ENCODE measurements at regions not wholly inside any gene's neighbourhood (a gene's known extent, or its start where the extent isn't known, plus 50 kb on each side); places are given as distances from the start of the nearest gene placed in this dataset.
"Not testable (repeated sequence)": the region's sequence is repeated elsewhere in the genome, so short reads cannot be mapped to it uniquely, and the experiment has no call there.

DNA sequence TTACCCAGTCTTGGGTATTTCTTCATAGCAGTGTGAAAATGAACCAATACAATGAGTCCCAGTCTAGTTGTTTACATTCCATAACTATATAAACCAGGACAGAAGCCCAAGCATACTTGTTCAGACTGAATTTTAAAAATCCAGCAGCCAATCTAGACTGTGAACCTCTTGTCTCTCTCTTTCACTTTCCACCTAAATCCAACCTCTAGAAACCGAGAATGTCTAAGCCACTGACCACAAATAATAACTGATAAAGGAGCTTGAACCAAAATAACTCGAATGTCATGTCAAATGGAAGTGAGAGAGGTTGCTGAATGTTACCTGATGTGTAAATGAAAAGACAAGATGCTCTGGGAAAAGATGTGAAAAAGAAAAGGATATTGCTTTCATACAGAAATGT is 544.7 kb downstream of the NLGN4X start:
- no peak for DNase-seq

DNA sequence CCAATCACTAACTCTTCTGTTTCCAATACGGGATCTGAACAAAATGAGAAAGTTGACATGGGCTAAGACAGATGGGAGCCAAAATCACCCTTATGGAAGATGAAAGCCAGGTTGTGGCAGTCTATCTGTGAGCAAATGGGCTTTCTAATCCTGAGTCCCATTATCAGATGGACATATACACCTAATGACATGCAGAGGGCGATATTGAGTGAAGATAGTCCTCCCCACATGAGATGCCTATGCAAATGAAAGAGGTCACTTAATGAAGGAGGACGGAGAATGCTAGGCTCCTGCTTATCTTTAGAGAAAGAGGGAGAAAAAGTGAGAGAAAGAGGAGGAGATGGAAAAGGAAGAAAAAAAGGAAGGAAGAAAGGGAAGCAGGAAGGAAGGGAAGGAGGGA is 547.5 kb downstream of the NLGN4X start:
- no peak for DNase-seq

DNA sequence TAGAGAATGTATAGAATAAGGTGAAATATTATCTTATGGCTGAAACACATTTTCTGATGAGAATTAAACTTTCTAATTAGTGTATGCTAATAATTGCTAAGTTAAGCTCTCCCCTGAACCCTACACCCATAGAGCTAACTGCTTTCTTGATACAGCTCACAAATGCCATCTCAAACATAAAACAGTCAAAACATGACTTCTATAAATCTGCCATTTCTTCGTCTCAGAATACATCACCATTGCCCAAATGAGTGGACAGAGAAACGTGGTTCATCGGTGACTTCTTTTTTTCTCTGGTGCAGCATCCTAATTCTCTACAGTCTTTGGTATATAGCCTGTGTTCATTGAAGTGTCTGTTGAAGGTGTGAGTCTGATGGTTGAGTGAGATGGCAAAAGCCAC is 554.6 kb downstream of the NLGN4X start:
- DNase-seq = no peak

- no peak for DNase-seq
Observed at GRCh38 chrX:5672099-5672498, 556.6 kb downstream of the NLGN4X start.

DNA sequence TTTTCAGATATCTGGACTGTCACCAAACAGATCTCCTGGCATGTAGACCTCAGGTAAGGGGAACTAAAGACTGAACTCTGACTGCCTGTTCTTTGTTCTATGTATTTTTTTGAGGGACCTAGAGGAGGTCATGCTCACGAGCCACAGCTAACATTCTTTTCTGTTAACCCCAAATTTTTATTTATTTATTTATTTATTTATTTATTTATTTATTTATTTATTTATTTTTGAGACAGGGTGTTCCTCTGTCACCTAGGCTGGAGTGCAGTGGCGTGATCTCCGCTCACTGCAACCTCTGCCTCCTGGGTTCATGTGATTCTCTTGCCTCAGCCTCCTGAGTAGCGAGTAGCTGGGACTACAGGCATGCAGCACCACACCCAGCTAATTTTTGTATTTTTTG is 562.0 kb downstream of the NLGN4X start:
- DNase-seq = not testable (repeated sequence)

GRCh38 chrX:5656544-5656943 is 572.1 kb downstream of the NLGN4X start:
- DNase-seq = no peak

DNA sequence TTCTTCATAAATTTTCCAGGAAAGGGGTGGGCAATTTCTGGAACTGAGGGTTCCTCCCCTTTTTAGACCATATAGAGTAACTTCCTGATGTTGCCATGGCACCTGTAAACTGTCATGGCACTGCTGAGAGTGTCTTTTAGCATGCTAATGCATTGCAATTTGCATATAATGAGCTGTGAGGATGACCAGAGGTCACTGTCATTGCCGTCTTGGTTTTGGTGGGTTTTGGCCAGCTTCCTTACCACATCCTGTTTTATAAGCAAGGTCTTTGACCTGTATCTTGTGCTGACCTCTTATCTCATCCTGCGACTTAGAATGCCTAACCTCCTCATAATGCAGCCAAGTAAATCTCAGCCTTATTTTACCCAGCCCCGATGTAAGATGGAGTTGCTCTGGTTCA is 577.8 kb downstream of the NLGN4X start:
- no peak for DNase-seq

- no peak for DNase-seq
Observed at GRCh38 chrX:5648941-5649568, 579.6 kb downstream of the NLGN4X start.

DNA sequence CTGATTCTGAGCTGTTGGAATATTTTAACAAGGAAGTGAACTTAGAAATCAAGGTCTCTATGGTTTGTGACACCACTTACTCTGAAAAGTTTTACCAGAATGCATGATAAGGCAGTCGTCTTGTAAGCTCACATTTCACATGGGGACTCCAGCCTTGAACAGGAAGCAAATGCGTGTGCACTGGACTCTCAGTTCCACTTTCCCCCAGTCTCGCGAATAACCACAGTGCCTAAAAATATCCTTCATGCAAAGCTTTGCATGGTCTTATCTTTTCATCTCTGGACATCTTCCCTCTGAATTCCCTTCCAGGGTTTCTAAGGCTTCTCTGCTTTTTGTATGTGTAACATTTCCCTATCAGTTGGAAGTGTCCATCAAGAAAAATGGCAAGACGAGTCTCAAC is 581.8 kb downstream of the NLGN4X start:
- no peak for DNase-seq

- DNase-seq = no peak
Observed at GRCh38 chrX:5644776-5645175, 583.9 kb downstream of the NLGN4X start.

GRCh38 chrX:5640071-5640470 is 588.6 kb downstream of the NLGN4X start:
- no peak for DNase-seq

DNA sequence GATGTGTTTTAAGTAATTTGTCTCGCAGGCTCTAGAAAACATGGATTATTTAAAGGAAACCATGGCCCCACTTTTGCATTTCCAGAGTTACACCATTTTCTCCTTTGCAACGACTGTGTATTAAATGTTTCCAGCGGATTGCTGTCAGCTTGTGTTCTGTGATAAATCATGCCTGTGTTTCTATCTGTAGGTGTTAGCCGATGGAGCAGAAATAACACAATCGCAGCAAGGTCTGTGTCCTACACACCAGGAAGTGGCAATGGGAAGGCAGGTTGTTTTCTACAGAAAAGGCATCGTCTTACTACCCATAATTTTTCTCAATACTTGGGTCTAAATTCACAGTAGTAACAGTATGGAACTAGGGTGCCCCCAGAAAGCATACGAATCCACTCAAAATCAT is 590.1 kb downstream of the NLGN4X start:
- no peak for DNase-seq

DNA sequence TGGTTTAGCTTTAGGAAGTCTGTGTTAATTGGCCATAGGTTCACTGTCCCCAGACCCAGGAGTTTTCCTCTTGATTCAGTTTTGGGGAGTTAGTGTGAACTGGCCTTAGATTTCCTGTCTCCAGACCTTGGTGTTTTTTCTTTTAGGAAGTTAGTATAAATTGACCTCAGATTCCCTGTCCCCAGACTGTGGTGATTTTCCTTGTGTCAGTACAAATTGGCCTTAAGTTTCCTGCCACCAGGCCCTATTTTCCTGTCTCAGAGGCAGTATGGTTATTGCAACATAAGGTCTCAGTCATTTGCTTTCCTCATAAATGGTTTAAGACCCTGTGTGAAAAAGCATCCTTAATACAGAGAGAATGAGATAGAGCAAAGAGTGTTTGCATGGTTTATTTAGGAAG is 595.8 kb downstream of the NLGN4X start:
- DNase-seq = no peak

DNA sequence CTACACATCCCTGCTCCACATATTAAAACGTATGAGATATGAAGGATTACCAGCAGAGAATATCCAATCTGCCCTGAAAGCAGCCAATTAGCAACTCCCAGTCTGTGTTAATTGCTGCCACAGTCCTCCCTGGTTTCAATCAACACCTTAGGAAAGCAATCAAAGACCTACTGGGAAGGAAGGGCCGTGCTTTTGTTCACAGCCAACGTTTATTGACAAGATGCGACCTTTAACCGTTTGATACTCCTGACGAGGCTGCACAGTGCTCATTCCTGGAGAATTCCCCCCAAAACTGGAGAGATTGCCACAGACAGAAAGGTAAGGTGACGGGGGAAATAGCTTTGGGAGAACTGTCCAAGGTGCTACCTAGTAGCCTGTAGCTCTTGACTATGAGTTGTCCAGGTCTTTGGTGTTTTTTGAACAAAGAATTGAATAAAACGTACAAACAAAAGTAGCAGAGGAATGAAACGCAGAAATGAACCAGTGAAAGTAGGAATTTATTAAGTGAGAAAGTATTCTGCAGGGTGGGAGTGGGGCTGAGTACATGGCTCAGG is 596.5 kb downstream of the NLGN4X start:
- DNase-seq = no peak

- no peak for DNase-seq
Observed at GRCh38 chrX:5617666-5618065, 611.0 kb downstream of the NLGN4X start.

GRCh38 chrX:5595570-5595969 is 633.1 kb downstream of the NLGN4X start:
- no peak for DNase-seq

DNA sequence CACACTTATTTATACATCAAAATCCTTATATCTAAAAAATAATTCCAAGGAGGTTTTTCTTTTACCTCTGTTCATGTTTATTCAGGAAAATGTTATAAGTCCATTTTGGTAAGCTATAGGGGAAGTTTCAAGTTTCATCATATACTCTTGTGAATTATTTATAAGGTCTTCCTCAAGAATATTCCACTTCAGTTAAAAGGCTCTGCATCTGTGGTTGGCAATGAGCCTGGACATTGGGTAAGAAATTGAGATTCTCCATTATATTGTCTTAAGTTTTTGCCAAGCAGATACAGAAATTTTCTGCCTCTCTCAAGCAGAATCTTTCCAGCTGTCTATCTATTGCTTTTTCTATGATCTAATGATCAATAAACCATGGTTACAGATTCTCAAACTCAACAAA is 641.9 kb downstream of the NLGN4X start:
- DNase-seq = no peak

- DNase-seq = no peak
Observed at GRCh38 chrX:5575407-5575806, 653.3 kb downstream of the NLGN4X start.

- DNase-seq = no peak
Observed at GRCh38 chrX:5568934-5569333, 659.7 kb downstream of the NLGN4X start.

DNA sequence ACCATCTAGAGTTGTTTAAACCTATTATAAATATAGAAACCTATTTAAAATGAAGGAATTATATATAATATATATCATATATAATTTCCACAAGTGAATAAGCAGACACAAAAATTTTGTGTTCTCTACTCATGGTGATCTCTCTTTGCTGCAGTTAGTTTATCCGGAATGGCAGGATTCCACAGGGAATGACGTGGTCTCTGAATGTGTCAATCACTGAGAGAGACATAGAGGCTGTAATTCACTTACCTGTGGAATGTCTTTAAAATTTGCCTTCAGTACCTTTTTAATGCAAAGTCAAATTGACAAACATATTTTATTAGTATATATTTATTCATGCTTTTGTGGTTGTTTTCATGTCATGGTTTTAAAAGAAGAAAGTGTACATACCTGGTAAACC is 669.3 kb downstream of the NLGN4X start:
- no peak for DNase-seq

DNA sequence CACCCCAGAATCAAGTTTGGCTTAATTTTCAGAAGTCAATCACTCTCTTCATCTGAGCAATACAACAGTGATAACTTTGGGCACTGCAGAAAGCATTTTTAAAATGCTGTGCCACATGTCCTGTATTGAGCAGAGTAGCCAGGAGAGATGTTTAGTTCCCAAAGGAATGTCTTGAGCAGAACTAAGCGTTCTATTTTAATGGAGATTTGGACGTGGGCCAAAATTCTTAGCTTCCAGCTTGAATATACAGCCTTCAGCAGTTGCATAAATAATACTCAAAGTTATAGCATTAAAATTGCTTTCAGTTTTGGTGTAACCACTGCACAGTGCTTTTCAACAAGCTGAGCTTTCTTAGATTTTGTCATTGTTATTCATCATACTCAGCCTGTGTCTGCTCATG is 679.2 kb downstream of the NLGN4X start:
- DNase-seq = no peak

DNA sequence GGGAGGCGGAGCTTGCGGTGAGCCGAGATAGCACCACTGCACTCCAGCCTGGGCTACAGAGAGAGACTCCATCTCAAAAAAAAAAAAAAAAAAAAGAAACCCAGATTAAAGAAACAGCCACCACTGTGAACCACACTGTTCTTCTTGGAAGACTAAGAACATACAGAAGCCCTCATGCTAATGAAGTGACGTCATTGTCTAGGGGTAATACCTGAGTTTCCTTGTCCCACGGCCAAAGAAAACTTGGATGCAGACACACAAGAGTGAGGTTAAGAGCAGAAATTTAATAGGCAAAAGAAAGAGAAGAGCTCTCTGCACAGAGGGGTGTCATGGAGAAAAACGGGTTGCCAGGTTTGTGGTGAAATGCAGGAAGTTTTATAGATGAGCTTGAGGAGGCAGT is 691.6 kb downstream of the NLGN4X start:
- DNase-seq = no peak

GRCh38 chrX:5536261-5536660 is 692.4 kb downstream of the NLGN4X start:
- no peak for DNase-seq

- DNase-seq = no peak
Observed at GRCh38 chrX:5528057-5528456, 700.6 kb downstream of the NLGN4X start.

DNA sequence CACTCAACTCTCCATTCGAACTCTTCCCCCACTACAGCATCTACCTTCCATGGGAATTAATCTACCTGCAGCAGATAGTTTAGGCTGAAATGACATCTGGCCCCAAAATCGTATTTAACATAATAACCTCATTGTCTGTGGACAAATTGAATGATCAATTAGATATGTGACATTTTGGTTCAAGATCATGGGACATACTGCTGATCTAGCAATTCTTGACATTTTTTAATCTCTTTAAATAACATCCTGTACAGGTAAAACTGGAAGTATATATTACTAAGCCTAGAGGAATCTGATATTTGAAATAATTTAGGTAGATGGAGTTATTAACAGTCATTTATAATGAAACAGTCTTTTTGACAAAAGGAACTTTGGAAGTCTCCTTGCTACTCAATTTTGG is 702.5 kb downstream of the NLGN4X start:
- DNase-seq = no peak

All from DMS153 (cell line).